ENCODE measurements at regions not wholly inside any gene's neighbourhood (a gene's known extent, or its start where the extent isn't known, plus 50 kb on each side); places are given as distances from the start of the nearest gene placed in this dataset.

GRCh38 chr12:83690465-83690864 lies 1003.8 kb downstream of the TMTC2 start:
- no peak overlapping the region for H3K27ac Mint-ChIP-seq
- H3K9me3 Mint-ChIP-seq: peaks cover 4% of the 10 kb centered on the region
- Histone ChIP-seq H3K27ac (no peak overlapping the region), H3K4me3 (no peak overlapping the region), H3K4me1 (no peaks in the 10 kb centered on the region), H4K20me1 (ENCODE audit: low read depth) (no peaks in the 10 kb centered on the region), H3K9ac (no peak overlapping the region), H3K4me2 (no peak overlapping the region), H3K9me3 (ENCODE audit: low read depth) (no peaks in the 10 kb centered on the region), H3K27me3 (no peaks in the 10 kb centered on the region), H3K79me2 (ENCODE audit: low read depth) (no peaks in the 10 kb centered on the region), H3F3A (ENCODE audit: low read depth) (no peaks in the 10 kb centered on the region), H3K36me3 (no peaks in the 10 kb centered on the region), H2AFZ (replicated peaks) (no peak overlapping the region)
- no peak for TF ChIP-seq CTCF (IDR thresholded peaks at IDR 0.05)
- TF ChIP-seq EZH2 (IDR thresholded peaks at IDR 0.05): no peak
- no peak for TF ChIP-seq EZH2phosphoT487 (IDR thresholded peaks at IDR 0.05)
- H3K4me1 Mint-ChIP-seq: no peaks in the 10 kb centered on the region
- H3K27me3 Mint-ChIP-seq (ENCODE audit: insufficient read depth, low read depth): peaks cover 2% of the 10 kb centered on the region
- DNase-seq (ENCODE audit: low spot score): no peak
- no peak overlapping the region for H3K4me3 Mint-ChIP-seq
- H3K36me3 Mint-ChIP-seq: no peaks in the 10 kb centered on the region

GRCh38 chr12:83689333-83689732 lies 1002.6 kb downstream of the TMTC2 start:
- Histone ChIP-seq H4K20me1 (ENCODE audit: low read depth) (no peaks in the 10 kb centered on the region), H3K4me3 (no peak overlapping the region), H3K27me3 (no peaks in the 10 kb centered on the region), H3K79me2 (ENCODE audit: low read depth) (no peaks in the 10 kb centered on the region), H3K9ac (no peak overlapping the region), H3F3A (ENCODE audit: low read depth) (no peaks in the 10 kb centered on the region), H3K36me3 (no peaks in the 10 kb centered on the region), H3K9me3 (ENCODE audit: low read depth) (no peaks in the 10 kb centered on the region), H2AFZ (replicated peaks) (no peak overlapping the region), H3K27ac (no peak overlapping the region), H3K4me2 (no peak overlapping the region), H3K4me1 (no peaks in the 10 kb centered on the region)
- Mint-ChIP-seq H3K27me3 (ENCODE audit: insufficient read depth, low read depth) (peaks cover 2% of the 10 kb centered on the region), H3K27ac (no peak overlapping the region), H3K36me3 (no peaks in the 10 kb centered on the region), H3K9me3 (peaks cover 2% of the 10 kb centered on the region), H3K4me3 (no peak overlapping the region), H3K4me1 (no peaks in the 10 kb centered on the region)
- no peak for DNase-seq (ENCODE audit: low spot score)
- TF ChIP-seq EZH2 (IDR thresholded peaks at IDR 0.05): no peak
- no peak for TF ChIP-seq CTCF (IDR thresholded peaks at IDR 0.05)
- no peak for TF ChIP-seq EZH2phosphoT487 (IDR thresholded peaks at IDR 0.05)

GRCh38 chr12:83676781-83677295 lies 990.1 kb downstream of the TMTC2 start:
- H4K20me1 ChIP-seq (ENCODE audit: low read depth): no peaks in the 10 kb centered on the region
- no peak overlapping the region for H3K9ac ChIP-seq
- no peak overlapping the region for H2AFZ ChIP-seq (replicated peaks)
- H3K27ac Mint-ChIP-seq: no peak overlapping the region
- H3K4me3 ChIP-seq: no peak overlapping the region
- H3F3A ChIP-seq (ENCODE audit: low read depth): no peaks in the 10 kb centered on the region
- no peaks in the 10 kb centered on the region for H3K27me3 ChIP-seq
- no peak for TF ChIP-seq EZH2 (IDR thresholded peaks at IDR 0.05)
- TF ChIP-seq CTCF (IDR thresholded peaks at IDR 0.05): no peak
- no peak for TF ChIP-seq EZH2phosphoT487 (IDR thresholded peaks at IDR 0.05)
- no peak overlapping the region for H3K27ac ChIP-seq
- H3K9me3 ChIP-seq (ENCODE audit: low read depth): no peaks in the 10 kb centered on the region
- no peak overlapping the region for H3K4me2 ChIP-seq
- H3K9me3 Mint-ChIP-seq: peaks cover 3% of the 10 kb centered on the region
- no peaks in the 10 kb centered on the region for H3K4me1 Mint-ChIP-seq
- H3K79me2 ChIP-seq (ENCODE audit: low read depth): no peaks in the 10 kb centered on the region
- no peaks in the 10 kb centered on the region for H3K36me3 ChIP-seq
- DNase-seq (ENCODE audit: low spot score): no peak
- H3K4me1 ChIP-seq: no peaks in the 10 kb centered on the region
- no peak overlapping the region for H3K4me3 Mint-ChIP-seq
- H3K36me3 Mint-ChIP-seq: no peaks in the 10 kb centered on the region
- no peaks in the 10 kb centered on the region for H3K27me3 Mint-ChIP-seq (ENCODE audit: insufficient read depth, low read depth)

Measured in neural progenitor cell (in vitro differentiated cells).